ENCODE measurements at regions not wholly inside any gene's neighbourhood (a gene's known extent, or its start where the extent isn't known, plus 50 kb on each side); places are given as distances from the start of the nearest gene placed in this dataset.
A peak's percentile ranks its signal among the peaks of the same experiment; 100 is the strongest.

GRCh38 chr11:95459291-95460042 is 228.5 kb upstream of the SESN3 start:
- no peaks in the 10 kb centered on the region for H3K27me3 Mint-ChIP-seq (ENCODE audit: low read depth)

DNA sequence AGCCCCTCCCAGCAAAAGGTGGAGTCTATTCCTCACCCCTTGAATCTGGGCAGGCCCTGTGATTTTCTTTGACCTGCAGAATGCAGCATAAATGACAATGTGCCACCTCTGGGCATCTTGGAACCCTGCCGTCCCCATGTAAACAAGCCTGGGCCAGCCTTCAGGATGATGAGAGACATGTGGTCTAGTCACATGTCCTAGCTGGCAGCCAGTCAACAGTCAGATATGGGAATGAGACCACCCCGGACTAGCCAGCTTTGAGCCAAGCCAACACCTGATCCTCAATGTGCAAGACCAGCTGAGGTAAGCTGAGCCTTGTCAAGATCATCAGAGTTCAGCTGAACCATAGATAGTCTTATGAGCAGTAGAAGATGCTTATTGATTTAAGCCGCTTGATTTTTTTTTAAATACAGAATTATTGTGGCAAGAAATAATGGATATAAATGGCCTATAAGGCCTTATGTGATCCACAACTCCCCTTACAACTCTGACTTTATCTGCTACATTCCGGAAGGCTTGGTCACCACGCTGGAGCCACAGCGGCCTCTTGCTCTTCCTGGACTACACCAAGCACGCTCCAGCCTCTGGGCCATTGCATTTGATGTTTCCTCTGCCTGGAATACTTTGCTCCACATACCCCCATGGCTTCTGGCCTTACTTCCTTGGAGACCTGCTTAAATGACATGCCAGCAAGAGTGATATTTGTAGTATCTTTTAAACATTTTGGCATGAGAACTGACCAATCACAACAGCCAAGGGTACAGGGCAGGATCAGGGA is 225.9 kb upstream of the SESN3 start:
- peaks cover 33% of the 10 kb centered on the region for H3K4me1 Mint-ChIP-seq
- no peak overlapping the region for H3K4me3 Mint-ChIP-seq
- peaks cover 5% of the 10 kb centered on the region for H3K9me3 Mint-ChIP-seq
- no peak for DNase-seq (ENCODE audit: low spot score in 2 of 2, unreplicated experiment in 2 of 2)
- no peaks in the 10 kb centered on the region for H3K36me3 Mint-ChIP-seq
- no peaks in the 10 kb centered on the region for H3K27me3 Mint-ChIP-seq (ENCODE audit: low read depth)
- TF ChIP-seq CTCF (IDR thresholded peaks at IDR 0.05; ENCODE audit: unreplicated experiment), result no peak
- H3K27ac Mint-ChIP-seq, result no peak overlapping the region

More at GRCh38 chr11:95459291-95460042, 228.5 kb upstream of the SESN3 start:
- TF ChIP-seq CTCF (IDR thresholded peaks at IDR 0.05; ENCODE audit: unreplicated experiment), result no peak
- Mint-ChIP-seq H3K4me1 (peaks cover 35% of the 10 kb centered on the region), H3K36me3 (no peaks in the 10 kb centered on the region), H3K9me3 (peaks cover 6% of the 10 kb centered on the region), H3K27ac (peak overlapping the region; percentile 53), H3K4me3 (no peak overlapping the region)
- no peak for DNase-seq (ENCODE audit: low spot score in 2 of 2, unreplicated experiment in 2 of 2)

DNA sequence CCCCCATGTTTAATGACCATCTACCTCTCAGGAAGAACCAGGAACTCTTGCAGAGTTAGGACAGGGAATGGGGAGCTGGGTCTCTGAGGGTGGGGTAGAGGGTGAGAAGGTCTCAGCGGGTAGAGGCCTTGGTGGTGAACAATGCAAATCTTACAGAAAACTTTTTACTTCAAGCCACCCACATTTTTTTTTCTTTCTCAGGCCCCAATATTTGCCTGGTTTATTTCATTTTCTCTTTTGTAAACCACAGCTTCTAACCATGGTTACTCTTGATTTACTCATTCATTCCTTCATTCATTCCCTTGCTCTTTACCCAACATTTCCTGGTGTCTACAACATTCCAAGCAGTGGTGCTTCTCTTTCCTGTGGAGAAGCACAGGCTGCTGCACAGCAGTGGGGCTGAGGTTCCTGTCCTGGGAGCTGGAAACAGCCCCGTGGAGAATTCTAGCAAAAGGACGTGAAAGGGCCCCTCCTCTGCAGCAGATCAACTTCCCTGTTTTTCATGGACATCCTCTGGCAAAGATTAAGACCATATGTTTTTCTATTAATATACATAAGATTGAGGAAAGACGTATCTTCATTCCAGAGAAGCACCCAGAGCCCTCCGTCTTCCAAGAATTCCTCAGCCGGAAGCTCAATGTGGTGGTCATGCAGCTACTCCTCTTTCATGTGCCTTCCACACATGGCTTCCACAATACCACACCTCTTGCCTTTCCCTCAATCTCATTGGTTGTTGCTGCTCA is 224.4 kb upstream of the SESN3 start:
- H3K27me3 Mint-ChIP-seq (ENCODE audit: low read depth), result no peaks in the 10 kb centered on the region
- TF ChIP-seq CTCF (IDR thresholded peaks at IDR 0.05; ENCODE audit: unreplicated experiment), result no peak
- H3K27ac Mint-ChIP-seq, result no peak overlapping the region
- H3K36me3 Mint-ChIP-seq, result no peaks in the 10 kb centered on the region
- no peak overlapping the region for H3K4me3 Mint-ChIP-seq
- no peak for DNase-seq (ENCODE audit: low spot score in 2 of 2, unreplicated experiment in 2 of 2)
- H3K9me3 Mint-ChIP-seq, result no peaks in the 10 kb centered on the region
- H3K4me1 Mint-ChIP-seq, result peaks cover 39% of the 10 kb centered on the region

GRCh38 chr11:95453616-95454171 is 222.7 kb upstream of the SESN3 start:
- H3K4me3 Mint-ChIP-seq, result no peak overlapping the region
- no peaks in the 10 kb centered on the region for H3K9me3 Mint-ChIP-seq
- no peaks in the 10 kb centered on the region for H3K36me3 Mint-ChIP-seq
- TF ChIP-seq CTCF (IDR thresholded peaks at IDR 0.05; ENCODE audit: unreplicated experiment), result no peak
- H3K27ac Mint-ChIP-seq, result peak overlapping the region; percentile 21
- H3K27me3 Mint-ChIP-seq (ENCODE audit: low read depth), result no peaks in the 10 kb centered on the region
- DNase-seq (ENCODE audit: low spot score in 2 of 2, unreplicated experiment in 2 of 2), result no peak
- peaks cover 31% of the 10 kb centered on the region for H3K4me1 Mint-ChIP-seq

- TF ChIP-seq CTCF (IDR thresholded peaks at IDR 0.05; ENCODE audit: unreplicated experiment), result no peak
- H3K36me3 Mint-ChIP-seq, result no peaks in the 10 kb centered on the region
- no peak for DNase-seq (ENCODE audit: low spot score in 2 of 2, unreplicated experiment in 2 of 2)
- no peak overlapping the region for H3K4me3 Mint-ChIP-seq
- H3K27ac Mint-ChIP-seq, result no peak overlapping the region
- H3K4me1 Mint-ChIP-seq, result peaks cover 31% of the 10 kb centered on the region
- no peaks in the 10 kb centered on the region for H3K9me3 Mint-ChIP-seq
- H3K27me3 Mint-ChIP-seq (ENCODE audit: low read depth), result no peaks in the 10 kb centered on the region
These were observed 220.7 kb upstream of the SESN3 start for GRCh38 chr11:95451682-95452081.
